ENCODE measurements at regions not wholly inside any gene's neighbourhood (a gene's known extent, or its start where the extent isn't known, plus 50 kb on each side); places are given as distances from the start of the nearest gene placed in this dataset.
"Not testable (repeated sequence)": the region's sequence is repeated elsewhere in the genome, so short reads cannot be mapped to it uniquely, and the experiment has no call there.

DNA sequence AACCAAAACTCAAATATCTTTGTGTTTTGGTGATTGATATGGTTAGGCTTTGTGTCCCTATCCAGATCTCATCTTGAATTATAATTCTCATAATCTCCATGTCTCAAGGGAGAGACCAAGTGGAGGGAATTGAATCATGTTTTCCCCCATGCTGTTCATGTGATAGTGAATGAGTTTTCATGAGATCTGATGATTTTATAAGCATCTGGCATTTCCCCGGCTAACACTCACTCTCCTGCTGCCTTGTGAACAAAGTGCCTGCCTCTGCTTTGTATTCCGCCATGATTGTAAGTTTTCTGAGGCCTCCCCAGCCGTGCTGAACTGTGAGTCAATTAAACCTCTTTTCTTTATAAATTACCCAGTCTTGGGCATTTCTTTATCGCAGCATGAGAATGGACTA lies 419.5 kb downstream of the SH2D4B start:
- Histone ChIP-seq H3K4me3 (ENCODE audit: low read depth, low read length) (no peak overlapping the region), H3K36me3 (no peaks in the 10 kb centered on the region), H3K9me3 (ENCODE audit: severe bottlenecking) (no peaks in the 10 kb centered on the region), H3K27me3 (ENCODE audit: insufficient read depth, low read depth, severe bottlenecking) (no peaks in the 10 kb centered on the region), H3K27ac (no peak overlapping the region)
- DNase-seq: no peak
- TF ChIP-seq, protein P1, sequence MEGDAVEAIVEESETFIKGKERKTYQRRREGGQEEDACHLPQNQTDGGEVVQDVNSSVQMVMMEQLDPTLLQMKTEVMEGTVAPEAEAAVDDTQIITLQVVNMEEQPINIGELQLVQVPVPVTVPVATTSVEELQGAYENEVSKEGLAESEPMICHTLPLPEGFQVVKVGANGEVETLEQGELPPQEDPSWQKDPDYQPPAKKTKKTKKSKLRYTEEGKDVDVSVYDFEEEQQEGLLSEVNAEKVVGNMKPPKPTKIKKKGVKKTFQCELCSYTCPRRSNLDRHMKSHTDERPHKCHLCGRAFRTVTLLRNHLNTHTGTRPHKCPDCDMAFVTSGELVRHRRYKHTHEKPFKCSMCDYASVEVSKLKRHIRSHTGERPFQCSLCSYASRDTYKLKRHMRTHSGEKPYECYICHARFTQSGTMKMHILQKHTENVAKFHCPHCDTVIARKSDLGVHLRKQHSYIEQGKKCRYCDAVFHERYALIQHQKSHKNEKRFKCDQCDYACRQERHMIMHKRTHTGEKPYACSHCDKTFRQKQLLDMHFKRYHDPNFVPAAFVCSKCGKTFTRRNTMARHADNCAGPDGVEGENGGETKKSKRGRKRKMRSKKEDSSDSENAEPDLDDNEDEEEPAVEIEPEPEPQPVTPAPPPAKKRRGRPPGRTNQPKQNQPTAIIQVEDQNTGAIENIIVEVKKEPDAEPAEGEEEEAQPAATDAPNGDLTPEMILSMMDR (IDR thresholded peaks at IDR 0.05; ENCODE audit: low read depth, low read length): no peak

DNA sequence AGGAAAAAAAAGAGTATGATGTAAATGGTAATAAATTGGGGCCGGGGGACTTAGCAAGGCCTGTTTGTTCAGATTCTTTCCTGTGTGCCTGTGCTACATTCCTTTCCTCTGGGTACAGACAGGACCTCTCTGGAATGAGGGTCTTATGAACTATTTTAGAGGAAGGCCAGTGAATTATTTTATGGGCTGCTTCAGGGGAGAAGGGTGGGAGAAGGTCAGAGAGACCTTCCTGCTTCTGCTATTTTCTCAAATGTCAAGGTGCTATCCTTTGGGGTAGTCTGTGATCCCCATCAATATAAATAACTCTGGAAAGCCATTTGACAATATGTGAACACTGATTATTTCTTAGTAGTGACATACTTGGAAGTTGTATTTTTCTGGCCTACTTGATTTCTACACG lies 426.5 kb downstream of the SH2D4B start:
- Histone ChIP-seq H3K9me3 (ENCODE audit: severe bottlenecking) (no peaks in the 10 kb centered on the region), H3K4me3 (ENCODE audit: low read depth, low read length) (no peak overlapping the region), H3K36me3 (no peaks in the 10 kb centered on the region), H3K27ac (no peak overlapping the region), H3K27me3 (ENCODE audit: insufficient read depth, low read depth, severe bottlenecking) (no peaks in the 10 kb centered on the region)
- TF ChIP-seq, protein P1 (IDR thresholded peaks at IDR 0.05; ENCODE audit: low read depth, low read length): no peak
- no peak for DNase-seq

DNA sequence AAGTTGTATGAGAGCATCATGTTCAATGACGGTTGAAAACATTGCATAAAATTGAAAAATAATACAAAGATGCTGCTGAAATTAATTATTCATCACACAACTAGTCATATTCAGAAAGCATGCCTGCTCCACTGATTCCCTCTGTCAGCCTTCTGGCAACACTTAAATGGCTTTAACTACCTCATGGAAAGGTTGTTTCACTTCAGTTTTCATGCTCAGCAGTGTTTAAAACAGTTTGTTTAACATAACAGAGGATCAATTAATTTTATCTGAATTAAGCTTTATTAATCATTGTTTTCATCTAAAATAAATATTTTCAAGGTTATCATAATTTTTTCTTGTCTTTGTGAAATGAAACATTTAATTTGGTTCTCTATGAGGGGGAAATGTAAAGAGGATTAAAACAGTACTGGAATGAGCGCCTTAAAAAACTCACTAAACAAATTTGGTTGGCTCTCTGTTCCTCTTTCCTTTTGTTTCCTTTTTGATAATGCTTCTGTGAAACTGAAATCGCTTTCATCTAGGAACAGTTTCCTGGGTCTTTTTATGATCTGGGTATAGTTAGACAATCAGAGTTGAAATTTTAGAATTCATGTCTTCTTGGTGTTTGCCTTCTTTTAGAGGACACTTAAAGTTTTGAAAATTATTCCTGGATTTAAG lies 427.4 kb downstream of the SH2D4B start:
- Histone ChIP-seq H3K36me3 (no peaks in the 10 kb centered on the region), H3K27ac (no peak overlapping the region), H3K9me3 (ENCODE audit: severe bottlenecking) (no peaks in the 10 kb centered on the region), H3K4me3 (ENCODE audit: low read depth, low read length) (no peak overlapping the region), H3K27me3 (ENCODE audit: insufficient read depth, low read depth, severe bottlenecking) (no peaks in the 10 kb centered on the region)
- DNase-seq: no peak
- TF ChIP-seq, protein P1 (IDR thresholded peaks at IDR 0.05; ENCODE audit: low read depth, low read length): no peak

GRCh38 chr10:80966326-80966986 lies 428.8 kb downstream of the SH2D4B start:
- Histone ChIP-seq H3K4me3 (ENCODE audit: low read depth, low read length) (no peak overlapping the region), H3K9me3 (ENCODE audit: severe bottlenecking) (no peaks in the 10 kb centered on the region), H3K27ac (no peak overlapping the region), H3K36me3 (no peaks in the 10 kb centered on the region), H3K27me3 (ENCODE audit: insufficient read depth, low read depth, severe bottlenecking) (no peaks in the 10 kb centered on the region)
- DNase-seq: no peak
- TF ChIP-seq, protein P1 (IDR thresholded peaks at IDR 0.05; ENCODE audit: low read depth, low read length): no peak

- not testable (repeated sequence) for H3K27ac ChIP-seq; H3K4me3 ChIP-seq (ENCODE audit: low read depth, low read length); H3K36me3 ChIP-seq; H3K27me3 ChIP-seq (ENCODE audit: insufficient read depth, low read depth, severe bottlenecking); DNase-seq; H3K9me3 ChIP-seq (ENCODE audit: severe bottlenecking)
Observed at GRCh38 chr10:80967357-80967756, 429.7 kb downstream of the SH2D4B start.

GRCh38 chr10:80968903-80969302 lies 431.2 kb downstream of the SH2D4B start:
- DNase-seq: no peak
- no peaks in the 10 kb centered on the region for H3K9me3 ChIP-seq (ENCODE audit: severe bottlenecking)

More at GRCh38 chr10:80968903-80969302, 431.2 kb downstream of the SH2D4B start:
- TF ChIP-seq, protein P1 (IDR thresholded peaks at IDR 0.05; ENCODE audit: low read depth, low read length): no peak
- Histone ChIP-seq H3K27ac (no peak overlapping the region), H3K4me3 (ENCODE audit: low read depth, low read length) (no peak overlapping the region), H3K36me3 (no peaks in the 10 kb centered on the region), H3K27me3 (ENCODE audit: insufficient read depth, low read depth, severe bottlenecking) (no peaks in the 10 kb centered on the region)
